Astrocyte (in vitro differentiated cells and primary cell): ENCODE measurements at regions not wholly inside any gene's neighbourhood (a gene's known extent, or its start where the extent isn't known, plus 50 kb on each side); places are given as distances from the start of the nearest gene placed in this dataset.

ENCODE experiments used
- DNase-seq: peaks from one replicate; pipeline ENCODE4 v3.0.0-alpha.2; 2010; ENCODE audit warnings: low read depth
- FAIRE-seq: peaks from 2 replicates; lab custom pipeline; 2011; peaks lifted over from hg19 to GRCh38; lab: Jason Lieb, UNC
- H2AFZ ChIP-seq: 2 replicates; pipeline ENCODE4 v1.6.0; 2012; ENCODE audit warnings: low read depth, low read length, inconsistent platforms
- H3K27ac ChIP-seq: 2 replicates; pipeline ENCODE4 v1.5.1; 2011; ENCODE audit warnings: low read depth, low read length, inconsistent platforms
- H3K27me3 ChIP-seq: 2 replicates; pipeline ENCODE4 v1.6.0; 2011; ENCODE audit warnings: low read length, inconsistent platforms; ENCODE audit not compliant: insufficient read depth
- H3K36me3 ChIP-seq: 2 replicates; pipeline ENCODE4 v1.5.1; 2011; ENCODE audit warnings: low read length, inconsistent platforms; ENCODE audit not compliant: insufficient read depth
- H3K4me1 ChIP-seq: 2 replicates; pipeline ENCODE4 v1.5.1; 2011; ENCODE audit warnings: low read length, inconsistent platforms; ENCODE audit not compliant: insufficient read depth
- H3K4me2 ChIP-seq: 2 replicates; pipeline ENCODE4 v1.6.0; 2012; ENCODE audit warnings: low read length, inconsistent platforms
- H3K4me3 ChIP-seq: 2 replicates; pipeline ENCODE4 v1.5.1; 2011; ENCODE audit warnings: low read depth, mild to moderate bottlenecking, low read length, inconsistent platforms; ENCODE audit not compliant: insufficient read depth
- H3K79me2 ChIP-seq: 2 replicates; pipeline ENCODE4 v1.6.0; 2012; ENCODE audit warnings: mild to moderate bottlenecking, low read length, inconsistent platforms; ENCODE audit not compliant: insufficient read depth
- H3K9ac ChIP-seq: 2 replicates; pipeline ENCODE4 v1.6.0; 2012; ENCODE audit warnings: mild to moderate bottlenecking, low read length, inconsistent platforms
- H3K9me3 ChIP-seq: 2 replicates; pipeline ENCODE4 v1.5.1; 2012; ENCODE audit warnings: low read depth, mild to moderate bottlenecking, low read length, inconsistent platforms; ENCODE audit not compliant: insufficient read depth
- H4K20me1 ChIP-seq: 2 replicates; pipeline ENCODE4 v1.6.0; 2012; ENCODE audit warnings: low read length, inconsistent platforms; ENCODE audit not compliant: insufficient read depth
- H3K27ac Mint-ChIP-seq: one replicate; pipeline ENCODE4 v1.8.0; 2021; ENCODE audit warnings: mild to moderate bottlenecking, mixed read lengths; ENCODE audit not compliant: unreplicated experiment
- H3K27me3 Mint-ChIP-seq: one replicate; pipeline ENCODE4 v1.8.0; 2021; ENCODE audit warnings: low read depth, mixed read lengths; ENCODE audit not compliant: unreplicated experiment
- H3K36me3 Mint-ChIP-seq: one replicate; pipeline ENCODE4 v1.8.0; 2021; ENCODE audit warnings: low read depth, mixed read lengths; ENCODE audit not compliant: unreplicated experiment
- H3K4me1 Mint-ChIP-seq: one replicate; pipeline ENCODE4 v1.8.0; 2021; ENCODE audit warnings: low read depth, mixed read lengths; ENCODE audit not compliant: unreplicated experiment
- H3K4me3 Mint-ChIP-seq: one replicate; pipeline ENCODE4 v1.8.0; 2021; ENCODE audit warnings: mild to moderate bottlenecking, moderate library complexity, mixed read lengths; ENCODE audit not compliant: unreplicated experiment
- H3K9me3 Mint-ChIP-seq: one replicate; pipeline ENCODE4 v1.8.0; 2021; ENCODE audit warnings: mild to moderate bottlenecking, mixed read lengths; ENCODE audit not compliant: unreplicated experiment
- CTCF ChIP-seq: IDR thresholded peaks from 2 replicates; pipeline ENCODE4 v1.5.1; 2011; ENCODE audit warnings: low read depth, mild to moderate bottlenecking, inconsistent platforms, low read length, moderate library complexity; ENCODE audit not compliant: insufficient read depth
- EZH2 ChIP-seq: IDR thresholded peaks from 2 replicates; pipeline ENCODE4 v1.6.1; 2012; ENCODE audit warnings: mild to moderate bottlenecking, low read length, inconsistent platforms; ENCODE audit not compliant: insufficient read depth

- no peak overlapping the region for H3K4me3 Mint-ChIP-seq
- Histone ChIP-seq H3K4me1 (no peaks in the 10 kb centered on the region), H2AFZ (no peak overlapping the region), H3K4me3 (no peak overlapping the region), H3K9ac (no peak overlapping the region), H3K36me3 (no peaks in the 10 kb centered on the region), H3K27me3 (no peaks in the 10 kb centered on the region), H4K20me1 (no peaks in the 10 kb centered on the region), H3K27ac (no peak overlapping the region), H3K9me3 (no peaks in the 10 kb centered on the region), H3K79me2 (no peaks in the 10 kb centered on the region), H3K4me2 (no peak overlapping the region)
- H3K9me3 Mint-ChIP-seq: no peaks in the 10 kb centered on the region
- no peak for TF ChIP-seq CTCF
- TF ChIP-seq EZH2: no peak
- no peaks in the 10 kb centered on the region for H3K27me3 Mint-ChIP-seq
- FAIRE-seq (no peak), DNase-seq (no peak)
- no peaks in the 10 kb centered on the region for H3K36me3 Mint-ChIP-seq
- no peaks in the 10 kb centered on the region for H3K4me1 Mint-ChIP-seq
- H3K27ac Mint-ChIP-seq: no peak overlapping the region
Measured at GRCh38 chr1:195197116-195197515, 1411.1 kb downstream of the KCNT2 start.

GRCh38 chr1:195195423-195196057 is 1412.7 kb downstream of the KCNT2 start:
- Histone ChIP-seq H3K9me3 (no peaks in the 10 kb centered on the region), H3K27me3 (no peaks in the 10 kb centered on the region), H3K79me2 (no peaks in the 10 kb centered on the region), H3K27ac (no peak overlapping the region), H4K20me1 (no peaks in the 10 kb centered on the region), H2AFZ (no peak overlapping the region), H3K4me2 (no peak overlapping the region), H3K36me3 (no peaks in the 10 kb centered on the region), H3K4me3 (no peak overlapping the region), H3K4me1 (no peaks in the 10 kb centered on the region), H3K9ac (no peak overlapping the region)
- TF ChIP-seq CTCF (no peak), EZH2 (no peak)
- H3K9me3 Mint-ChIP-seq: no peaks in the 10 kb centered on the region
- FAIRE-seq (peak; percentile 49), DNase-seq (no peak)
- H3K27me3 Mint-ChIP-seq: no peaks in the 10 kb centered on the region
- no peaks in the 10 kb centered on the region for H3K36me3 Mint-ChIP-seq
- no peaks in the 10 kb centered on the region for H3K4me1 Mint-ChIP-seq
- H3K27ac Mint-ChIP-seq: no peak overlapping the region
- no peak overlapping the region for H3K4me3 Mint-ChIP-seq

- TF ChIP-seq CTCF: no peak
- no peak for TF ChIP-seq EZH2
- H3K4me1 ChIP-seq: no peaks in the 10 kb centered on the region
Measured at GRCh38 chr1:195193134-195193533, 1415.1 kb downstream of the KCNT2 start.

More at GRCh38 chr1:195193134-195193533, 1415.1 kb downstream of the KCNT2 start:
- FAIRE-seq (no peak), DNase-seq (no peak)
- no peaks in the 10 kb centered on the region for H3K9me3 Mint-ChIP-seq
- Histone ChIP-seq H3K9me3 (no peaks in the 10 kb centered on the region), H3K27ac (no peak overlapping the region), H4K20me1 (no peaks in the 10 kb centered on the region), H3K79me2 (no peaks in the 10 kb centered on the region), H3K9ac (no peak overlapping the region), H2AFZ (no peak overlapping the region), H3K27me3 (no peaks in the 10 kb centered on the region), H3K4me3 (no peak overlapping the region), H3K4me2 (no peak overlapping the region), H3K36me3 (no peaks in the 10 kb centered on the region)
- no peak overlapping the region for H3K27ac Mint-ChIP-seq
- no peak overlapping the region for H3K4me3 Mint-ChIP-seq
- no peaks in the 10 kb centered on the region for H3K27me3 Mint-ChIP-seq
- no peaks in the 10 kb centered on the region for H3K36me3 Mint-ChIP-seq
- H3K4me1 Mint-ChIP-seq: no peaks in the 10 kb centered on the region
